Amniotic epithelial cell (primary cell): ENCODE measurements at regions not wholly inside any gene's neighbourhood (a gene's known extent, or its start where the extent isn't known, plus 50 kb on each side); places are given as distances from the start of the nearest gene placed in this dataset.
A peak's percentile ranks its signal among the peaks of the same experiment; 100 is the strongest.
"Not testable (repeated sequence)": the region's sequence is repeated elsewhere in the genome, so short reads cannot be mapped to it uniquely, and the experiment has no call there.

Experiments
- DNase-seq: peaks from one replicate; pipeline ENCODE4 v3.0.0-alpha.2; 2010; ENCODE audit warnings: low read depth

- peak; percentile 90 for DNase-seq
Observed at GRCh38 chr4:53714236-53715140, 123.2 kb upstream of the LNX1 start.

GRCh38 chr4:53713767-53714166 lies 122.5 kb upstream of the LNX1 start:
- DNase-seq: no peak

GRCh38 chr4:53713296-53713695 lies 122.0 kb upstream of the LNX1 start:
- DNase-seq: no peak

DNA sequence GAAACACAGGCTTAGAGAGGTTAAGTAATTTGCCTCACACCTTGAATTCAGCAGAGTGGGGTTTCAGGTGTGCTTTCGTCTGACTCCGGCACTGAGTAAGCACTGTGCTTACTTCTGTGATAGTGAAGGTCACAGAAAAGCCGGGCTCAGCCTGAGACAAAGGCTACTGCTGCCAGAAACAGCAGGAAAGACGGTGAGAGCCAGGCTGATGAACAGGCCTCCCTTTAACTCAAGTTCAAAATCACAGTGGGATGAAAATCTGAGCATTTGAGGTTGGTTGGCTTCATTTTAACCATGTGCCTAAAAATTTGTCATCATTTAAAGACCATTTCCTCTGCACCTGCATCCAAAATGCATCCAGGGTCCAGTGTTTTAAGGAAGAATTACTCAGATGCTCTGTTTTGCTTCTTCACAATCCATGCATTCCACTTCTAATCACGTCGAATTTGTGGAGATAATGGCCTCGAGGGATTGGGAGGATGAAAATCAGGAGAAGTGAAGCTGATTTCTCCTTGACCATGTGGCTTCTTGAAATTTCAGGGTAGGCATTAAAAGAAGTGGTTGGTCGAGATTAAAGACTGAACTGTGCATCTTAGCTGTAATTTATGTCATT lies 121.2 kb upstream of the LNX1 start:
- no peak for DNase-seq

GRCh38 chr4:53711926-53712325 lies 120.6 kb upstream of the LNX1 start:
- DNase-seq: no peak

- DNase-seq: no peak
Observed at GRCh38 chr4:53709693-53710092, 118.4 kb upstream of the LNX1 start.

DNA sequence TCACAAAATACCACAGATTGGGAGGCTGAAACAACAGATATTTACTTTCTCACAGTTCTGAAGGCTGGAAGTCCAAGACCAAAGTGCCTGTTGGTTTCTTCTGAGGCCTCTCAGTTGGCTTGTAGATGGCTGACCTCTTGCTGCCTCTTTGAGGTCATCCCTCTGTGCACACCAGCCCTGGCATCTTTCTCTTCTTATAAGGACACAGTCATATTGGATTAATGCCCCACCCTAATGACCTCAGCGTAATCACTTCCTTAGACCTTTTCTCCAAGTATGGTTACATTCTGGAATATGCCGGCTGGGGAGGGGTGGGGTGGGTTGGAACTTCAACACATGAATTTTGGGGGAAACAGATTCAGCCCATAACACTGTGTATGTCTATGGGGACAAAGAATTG lies 116.2 kb upstream of the LNX1 start:
- DNase-seq: no peak

- DNase-seq: peak; percentile 71
Observed at GRCh38 chr4:53706422-53707032, 115.2 kb upstream of the LNX1 start.

GRCh38 chr4:53705972-53706371 lies 114.7 kb upstream of the LNX1 start:
- no peak for DNase-seq

DNA sequence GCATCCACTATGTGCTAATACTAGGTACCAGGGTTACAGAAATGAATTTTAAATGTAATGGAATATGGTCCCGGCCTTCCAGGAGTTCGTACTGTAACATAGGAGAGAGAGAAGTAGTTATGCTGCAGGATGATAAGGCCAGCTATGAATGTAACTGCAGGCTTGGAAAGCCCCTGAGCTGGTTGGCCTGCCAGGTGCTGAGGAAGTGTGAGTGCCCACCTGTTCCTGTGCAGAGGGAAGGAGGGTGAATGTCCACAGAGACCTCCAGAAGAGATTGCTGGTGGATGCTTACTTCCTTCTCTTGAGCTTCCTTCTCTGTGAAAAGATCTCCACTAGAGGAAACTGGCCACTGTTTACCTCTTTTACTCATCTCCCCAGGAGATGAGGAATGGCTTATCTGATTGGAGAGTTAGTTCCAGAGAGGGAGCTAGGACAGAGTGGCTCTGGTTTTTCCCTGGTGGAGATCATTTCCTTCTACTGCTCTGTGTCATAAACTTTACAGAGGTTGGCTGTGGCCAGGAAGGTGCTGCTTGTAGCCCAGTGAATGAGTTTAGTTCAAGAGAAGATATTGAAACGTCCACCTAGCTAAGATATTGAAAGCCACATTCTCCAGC lies 114.0 kb upstream of the LNX1 start:
- DNase-seq: no peak

DNA sequence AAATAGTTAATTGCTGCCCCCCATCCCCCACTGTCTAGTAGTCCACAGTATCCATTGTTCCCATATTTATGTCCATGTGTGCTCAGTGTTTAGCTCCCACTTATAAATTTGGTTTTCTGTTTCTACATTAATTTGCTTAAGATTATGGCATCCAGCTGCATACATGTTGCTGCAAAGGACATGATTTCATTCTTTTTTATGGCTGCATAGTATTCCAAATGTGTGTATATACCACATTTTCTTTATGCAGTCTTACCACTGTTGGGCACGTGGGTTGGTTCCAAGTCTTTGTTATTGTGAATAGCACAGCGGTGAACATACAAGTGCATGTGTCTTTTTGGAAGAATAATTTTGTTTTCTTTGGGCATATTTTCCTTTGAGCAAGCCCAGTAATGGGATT lies 113.0 kb upstream of the LNX1 start:
- no peak for DNase-seq

- no peak for DNase-seq
Observed at GRCh38 chr4:53703267-53703655, 112.0 kb upstream of the LNX1 start.

DNA sequence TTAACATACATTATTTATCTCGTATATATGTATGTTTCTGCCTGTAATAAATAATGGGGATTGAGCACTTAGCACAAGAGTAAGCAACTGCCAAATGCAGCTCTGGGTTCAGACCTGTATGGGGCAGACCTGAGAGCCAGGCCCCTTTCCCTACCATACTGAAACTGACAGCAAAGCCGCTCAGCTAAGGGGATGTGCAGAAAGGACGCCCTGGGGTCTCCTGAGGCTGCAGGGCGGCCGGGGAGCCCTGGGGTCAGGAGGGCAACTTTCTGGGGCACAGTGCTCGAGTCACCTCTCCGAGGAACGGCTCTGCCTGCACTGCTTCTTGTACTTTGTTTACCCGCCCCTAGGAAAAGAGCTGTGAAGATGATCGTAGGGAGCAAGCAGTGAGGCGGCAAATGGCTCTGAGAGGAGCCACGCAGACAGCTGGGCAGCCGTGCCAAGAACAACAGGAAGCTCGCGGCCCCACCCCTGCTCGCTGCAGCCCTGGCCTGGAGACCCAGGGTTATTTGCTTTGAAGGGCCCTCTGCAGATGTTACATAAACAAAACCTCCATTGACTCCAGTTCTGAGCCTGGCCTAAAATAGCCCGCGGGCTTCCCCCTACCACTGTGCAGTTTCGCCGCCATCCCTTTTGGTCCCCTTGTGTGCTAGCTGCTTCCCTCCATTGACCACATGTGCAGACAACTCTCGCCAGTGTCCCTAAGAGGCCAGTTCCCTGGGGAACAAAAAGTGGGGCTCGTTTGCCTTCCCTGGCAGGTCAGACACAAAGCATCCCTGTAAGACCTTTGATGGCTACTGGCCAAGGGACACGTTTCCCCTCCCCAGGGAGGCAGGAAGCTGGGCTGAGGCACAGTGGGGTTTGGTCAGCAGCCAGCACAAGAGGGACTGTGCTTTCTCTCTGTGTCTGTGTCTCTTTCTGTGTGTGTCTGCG lies 111.3 kb upstream of the LNX1 start:
- peak; percentile 44 for DNase-seq

DNA sequence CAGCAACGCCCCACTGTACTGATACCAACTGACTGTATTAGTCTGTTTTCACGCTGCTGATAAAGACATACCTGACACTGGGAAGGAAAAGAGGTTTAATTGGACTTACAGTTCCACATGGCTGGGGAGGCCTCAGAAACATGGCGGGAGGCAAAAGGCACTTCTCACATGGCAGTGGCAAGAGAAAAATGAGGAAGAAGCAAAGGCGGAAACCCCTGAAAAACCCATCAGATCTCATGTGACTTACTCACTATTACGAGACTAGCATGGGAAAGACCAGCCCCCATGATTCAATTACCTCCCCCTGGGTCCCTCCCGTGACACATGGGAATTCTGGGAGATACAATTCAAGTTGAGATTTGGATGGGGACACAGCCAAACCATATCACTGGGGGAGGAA lies 110.0 kb upstream of the LNX1 start:
- not testable (repeated sequence) for DNase-seq

DNA sequence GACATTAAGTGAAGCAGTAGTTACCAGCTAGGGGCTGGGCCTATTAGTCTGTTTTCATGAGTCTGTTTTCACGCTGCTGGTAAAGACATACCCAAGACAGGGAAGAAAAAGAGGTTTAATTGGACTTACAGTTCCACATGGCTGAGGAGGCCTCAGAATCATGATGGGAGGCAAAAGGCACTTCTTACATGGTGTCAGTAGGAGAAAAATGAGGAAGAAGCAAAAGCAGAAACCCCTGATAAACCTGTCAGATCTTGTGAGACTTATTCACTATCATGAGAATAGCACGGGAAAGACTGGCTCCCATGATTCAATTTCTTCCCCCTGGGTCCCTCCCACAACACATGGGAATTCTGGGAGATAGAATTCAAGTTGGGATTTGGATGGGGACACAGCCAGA lies 108.0 kb upstream of the LNX1 start:
- DNase-seq: not testable (repeated sequence)

GRCh38 chr4:53697016-53697685 lies 105.9 kb upstream of the LNX1 start:
- peak; percentile 45 for DNase-seq

DNA sequence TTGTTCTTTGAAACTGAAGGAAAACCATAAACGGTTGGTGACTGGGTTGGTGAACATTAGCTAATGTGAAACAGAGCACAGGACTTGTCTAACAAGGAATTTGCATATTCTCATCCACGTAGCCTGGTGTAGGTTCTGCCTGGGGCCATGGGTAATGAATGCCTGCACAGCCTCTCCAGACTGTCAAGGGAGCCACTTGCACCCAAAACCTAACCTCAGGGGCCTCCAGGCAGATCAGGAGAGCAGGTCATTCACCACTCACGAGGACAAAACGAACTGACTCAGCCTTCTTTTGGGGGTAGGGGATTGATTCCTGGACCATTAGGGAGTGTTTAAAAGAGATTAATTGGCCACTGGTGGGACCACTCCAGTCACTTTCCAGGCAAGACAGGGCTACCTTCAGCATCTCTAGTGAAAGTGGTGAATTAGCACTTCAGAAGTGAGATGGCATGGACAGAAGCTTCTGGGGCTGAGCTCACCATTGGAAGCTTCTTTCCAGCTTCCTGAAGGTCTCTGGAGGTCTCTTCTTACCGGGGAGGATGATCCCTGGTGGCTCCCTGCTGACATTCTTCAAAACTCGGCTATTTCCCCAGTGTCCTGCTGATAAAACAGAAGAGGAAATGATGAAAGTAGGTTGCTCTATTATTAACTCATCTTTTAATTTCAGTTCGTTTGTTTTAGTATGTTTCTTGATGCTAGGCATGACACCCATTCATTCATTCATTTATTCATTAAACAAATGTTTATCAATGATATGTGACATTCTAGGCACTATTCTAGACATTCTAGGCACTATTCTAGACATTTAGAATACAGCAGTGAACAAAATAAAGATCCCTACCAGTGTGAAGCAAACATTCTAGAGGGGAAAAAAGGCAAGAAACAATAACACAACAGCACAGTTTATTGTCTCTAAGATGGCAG lies 104.5 kb upstream of the LNX1 start:
- no peak for DNase-seq

DNA sequence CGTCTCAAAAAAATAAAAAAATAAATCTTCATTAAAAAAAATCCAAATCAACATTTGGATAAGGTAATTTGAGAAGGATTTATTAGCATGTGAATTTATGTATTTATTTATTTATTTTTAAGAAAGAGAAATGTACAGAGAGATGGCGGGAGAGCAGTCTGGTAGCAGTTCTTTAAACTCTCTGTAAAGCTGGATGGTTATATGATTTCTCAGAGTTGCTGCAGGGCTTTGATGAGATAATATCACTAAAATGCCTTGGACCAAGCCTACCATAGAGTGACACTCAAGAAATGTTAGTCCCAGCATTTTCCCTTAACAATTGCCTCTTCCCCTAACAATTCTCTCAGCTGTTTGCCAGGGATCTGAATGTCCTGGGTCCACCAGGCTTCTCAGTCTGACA lies 103.4 kb upstream of the LNX1 start:
- DNase-seq: no peak

GRCh38 chr4:53693909-53694308 lies 102.6 kb upstream of the LNX1 start:
- no peak for DNase-seq

DNA sequence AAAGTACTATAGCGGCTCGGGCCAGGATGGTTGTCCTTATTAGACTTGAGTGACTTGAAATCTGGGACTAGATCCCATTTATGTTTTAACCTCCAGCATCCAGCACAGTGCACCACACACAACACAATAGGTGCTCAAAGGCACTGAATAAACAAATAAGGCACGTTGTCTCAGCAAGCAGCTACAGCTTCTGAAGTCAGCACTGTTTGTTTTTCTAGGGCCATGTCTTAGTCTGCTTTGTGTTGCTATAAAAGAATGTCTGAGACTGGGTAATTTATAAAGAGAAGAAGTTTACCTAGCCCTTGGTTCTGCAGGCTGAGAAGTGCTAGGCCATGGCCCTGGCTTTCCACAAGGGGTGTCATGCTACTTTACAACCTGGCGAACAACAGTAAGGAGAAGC lies 102.1 kb upstream of the LNX1 start:
- DNase-seq: no peak
